WERI-Rb-1 (cell line): ENCODE measurements at regions not wholly inside any gene's neighbourhood (a gene's known extent, or its start where the extent isn't known, plus 50 kb on each side); places are given as distances from the start of the nearest gene placed in this dataset.

Experiments used
- DNase-seq: peaks from one replicate; pipeline ENCODE4 v3.0.0-alpha.2; 2020
- H3K27ac ChIP-seq: fragments of 250-450 bp; sonication (Bioruptor Pico); 2 replicates; pipeline ENCODE4 v1.5.1; 2020; ENCODE audit warnings: mild to moderate bottlenecking, moderate library complexity
- H3K27me3 ChIP-seq: fragments of 250-450 bp; sonication (Bioruptor Pico); 2 replicates; pipeline ENCODE4 v1.5.1; 2021; ENCODE audit warnings: mild to moderate bottlenecking, low read depth, moderate library complexity; ENCODE audit not compliant: insufficient read depth, severe bottlenecking
- H3K36me3 ChIP-seq: fragments of 250-450 bp; sonication (Bioruptor Pico); 2 replicates; pipeline ENCODE4 v1.5.1; 2020; ENCODE audit warnings: mild to moderate bottlenecking, moderate library complexity
- H3K4me3 ChIP-seq: 2 replicates; pipeline ENCODE4 v1.5.1; 2011; ENCODE audit warnings: low read depth, mild to moderate bottlenecking, control low read depth, low read length
- H3K9me3 ChIP-seq: fragments of 250-450 bp; sonication (Bioruptor Pico); 2 replicates; pipeline ENCODE4 v1.5.1; 2021; ENCODE audit warnings: mild to moderate bottlenecking, moderate library complexity; ENCODE audit not compliant: severe bottlenecking
- CTCF ChIP-seq: IDR thresholded peaks from 2 replicates; pipeline ENCODE4 v1.5.1; 2011; ENCODE audit warnings: low read depth, mild to moderate bottlenecking, control low read depth, inconsistent platforms, low read length

GRCh38 chr7:47170516-47170915, 411.4 kb downstream of the TNS3 start:
- H3K27me3 ChIP-seq = peaks cover 2% of the 10 kb centered on the region
- no peaks in the 10 kb centered on the region for H3K9me3 ChIP-seq
- no peak overlapping the region for H3K27ac ChIP-seq
- TF ChIP-seq CTCF = peak; percentile 32
- no peak for DNase-seq
- H3K4me3 ChIP-seq = no peak overlapping the region
- H3K36me3 ChIP-seq = no peaks in the 10 kb centered on the region

- Histone ChIP-seq H3K9me3 (no peaks in the 10 kb centered on the region), H3K27ac (no peak overlapping the region), H3K4me3 (no peak overlapping the region), H3K27me3 (peaks cover 3% of the 10 kb centered on the region), H3K36me3 (no peaks in the 10 kb centered on the region)
- TF ChIP-seq CTCF = no peak
- no peak for DNase-seq
Measured at GRCh38 chr7:47154791-47155190, 427.1 kb downstream of the TNS3 start.

- Histone ChIP-seq H3K27ac (no peak overlapping the region), H3K36me3 (no peaks in the 10 kb centered on the region), H3K9me3 (no peaks in the 10 kb centered on the region), H3K27me3 (peaks cover 3% of the 10 kb centered on the region), H3K4me3 (no peak overlapping the region)
- TF ChIP-seq CTCF = no peak
- DNase-seq = no peak
Measured at GRCh38 chr7:47153576-47153975, 428.3 kb downstream of the TNS3 start.

GRCh38 chr7:47153058-47153457, 428.9 kb downstream of the TNS3 start:
- Histone ChIP-seq H3K4me3 (no peak overlapping the region), H3K36me3 (no peaks in the 10 kb centered on the region), H3K27me3 (peaks cover 3% of the 10 kb centered on the region), H3K27ac (no peak overlapping the region), H3K9me3 (no peaks in the 10 kb centered on the region)
- no peak for DNase-seq
- no peak for TF ChIP-seq CTCF

- no peaks in the 10 kb centered on the region for H3K9me3 ChIP-seq
- no peak overlapping the region for H3K27ac ChIP-seq
- no peak for DNase-seq
- peaks cover 1% of the 10 kb centered on the region for H3K27me3 ChIP-seq
- TF ChIP-seq CTCF = no peak
- H3K36me3 ChIP-seq = no peaks in the 10 kb centered on the region
- no peak overlapping the region for H3K4me3 ChIP-seq
Measured at GRCh38 chr7:47152307-47152706, 429.6 kb downstream of the TNS3 start.

GRCh38 chr7:47150497-47151260, 431.2 kb downstream of the TNS3 start:
- Histone ChIP-seq H3K4me3 (no peak overlapping the region), H3K9me3 (no peaks in the 10 kb centered on the region), H3K27me3 (no peaks in the 10 kb centered on the region), H3K27ac (no peak overlapping the region), H3K36me3 (no peaks in the 10 kb centered on the region)
- TF ChIP-seq CTCF = no peak
- DNase-seq = no peak
